ENCODE measurements at regions not wholly inside any gene's neighbourhood (a gene's known extent, or its start where the extent isn't known, plus 50 kb on each side); places are given as distances from the start of the nearest gene placed in this dataset.

DNA sequence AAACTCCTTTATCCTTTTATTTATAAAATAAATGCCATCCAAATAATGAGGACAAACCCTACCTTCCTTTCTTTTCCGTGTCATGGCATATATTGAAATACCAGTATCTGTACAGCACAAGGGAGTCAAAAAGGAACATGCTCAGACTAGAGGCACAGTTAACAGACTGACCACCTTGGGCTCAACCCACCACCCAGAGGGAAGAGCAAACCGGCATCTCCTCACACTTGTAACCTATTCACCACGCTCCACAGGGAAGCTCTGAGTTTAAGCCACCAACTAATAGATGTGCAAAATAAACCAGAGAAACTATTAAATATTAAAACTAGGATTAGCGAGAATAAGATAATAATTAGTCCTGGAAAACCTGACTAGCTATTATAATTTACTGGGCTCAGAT is 112.7 kb downstream of the SIPA1L2 start:
- TF ChIP-seq ZNF274 (IDR thresholded peaks at IDR 0.05; ENCODE audit: low read depth, low read length) = no peak
- TF ChIP-seq SUZ12 (IDR thresholded peaks at IDR 0.05; ENCODE audit: extremely low read depth, insufficient read depth, insufficient read length) = no peak
